BLaER1 treated with 17β-estradiol and CSF1 and Interleukin-3, amounts not matched to agents 10 nM and 100 nM (cell line): ENCODE measurements at regions not wholly inside any gene's neighbourhood (a gene's known extent, or its start where the extent isn't known, plus 50 kb on each side); places are given as distances from the start of the nearest gene placed in this dataset.

Experiments used
- H3K27ac ChIP-seq, 11 experiments: shearing (Covaris generic); formaldehyde crosslinking; 2 replicates each; pipeline ENCODE4 v1.8.1; 2022
- H3K27me3 ChIP-seq, 11 experiments: shearing (Covaris generic); formaldehyde crosslinking; 2 replicates each; pipeline ENCODE4 v1.8.1; 2022
- H3K36me3 ChIP-seq, 11 experiments: shearing (Covaris generic); formaldehyde crosslinking; 2 replicates each; pipeline ENCODE4 v1.8.1; 2022
- H3K4me1 ChIP-seq, 10 experiments: shearing (Covaris generic); formaldehyde crosslinking; 2 replicates each; pipeline ENCODE4 v1.8.1; 2022
- H3K4me2 ChIP-seq, 11 experiments: shearing (Covaris generic); formaldehyde crosslinking; 2 replicates each; pipeline ENCODE4 v1.8.1; 2022
- H3K4me3 ChIP-seq, 10 experiments: shearing (Covaris generic); formaldehyde crosslinking; 2 replicates each; pipeline ENCODE4 v1.8.1; 2022
- H3K9ac ChIP-seq, 11 experiments: shearing (Covaris generic); formaldehyde crosslinking; 2 replicates each; pipeline ENCODE4 v1.8.1; 2022
- H3K9me3 ChIP-seq, 11 experiments: shearing (Covaris generic); formaldehyde crosslinking; replicated peaks in 1 of 11; 2 replicates each; pipeline ENCODE4 v1.8.1; 2022
- H4K20me1 ChIP-seq, 11 experiments: shearing (Covaris generic); formaldehyde crosslinking; 2 replicates each; pipeline ENCODE4 v1.8.1; 2022
- Cebpa-rat ChIP-seq, 11 experiments: shearing (Covaris generic); IDR thresholded peaks; 2 replicates each; pipeline ENCODE4 v1.8.1; 2022

DNA sequence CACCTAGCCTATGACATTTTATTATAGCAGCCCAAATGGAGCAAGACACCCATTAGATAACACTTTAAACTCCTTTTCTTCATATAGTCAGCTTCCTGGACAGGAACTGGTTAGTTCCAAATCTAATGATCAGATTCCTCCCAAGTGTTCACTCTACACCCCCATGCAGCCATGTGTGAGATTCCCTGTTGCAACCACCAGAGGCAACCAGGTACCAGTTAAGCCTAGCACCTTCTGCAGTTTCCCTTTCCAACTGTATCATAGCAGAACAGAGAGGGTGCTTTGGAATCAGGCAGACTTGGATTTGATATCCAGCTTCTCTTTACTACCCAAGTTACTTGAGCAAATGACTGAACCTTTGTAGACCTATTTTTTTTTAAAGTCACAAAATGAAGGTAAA is 296.6 kb upstream of the PCSK5 start:
- Histone ChIP-seq H3K9ac (no peak overlapping the region), H3K9me3 (no peaks in the 10 kb centered on the region), H3K4me1 (no peaks in the 10 kb centered on the region), H3K4me3 (no peak overlapping the region), H3K27me3 (no peaks in the 10 kb centered on the region), H3K4me2 (no peak overlapping the region), H3K36me3 (no peaks in the 10 kb centered on the region), H4K20me1 (no peaks in the 10 kb centered on the region), H3K27ac (no peak overlapping the region)
- TF ChIP-seq Cebpa-rat (IDR thresholded peaks at IDR 0.05), result no peak

- Histone ChIP-seq H3K27ac (no peak overlapping the region), H4K20me1 (no peaks in the 10 kb centered on the region), H3K27me3 (no peaks in the 10 kb centered on the region), H3K4me2 (no peak overlapping the region), H3K36me3 (no peaks in the 10 kb centered on the region), H3K4me1 (peaks cover 0 to 4% (median under 1%) of the 10 kb centered on the region in 10 experiments; a peak in 9 of 20 replicates), H3K4me3 (no peak overlapping the region), H3K9ac (no peak overlapping the region), H3K9me3 (no peaks in the 10 kb centered on the region)
- no peak for TF ChIP-seq Cebpa-rat (IDR thresholded peaks at IDR 0.05)
Measured at GRCh38 chr9:75599126-75599525, 291.3 kb upstream of the PCSK5 start.

- Histone ChIP-seq H3K4me1 (peaks cover 0 to 19% (median 5%) of the 10 kb centered on the region in 10 experiments; a peak in 9 of 20 replicates), H3K27me3 (no peaks in the 10 kb centered on the region), H3K9me3 (no peaks in the 10 kb centered on the region), H3K4me2 (no peak overlapping the region), H3K36me3 (no peaks in the 10 kb centered on the region), H3K27ac (no peak overlapping the region), H3K4me3 (no peak overlapping the region), H4K20me1 (no peaks in the 10 kb centered on the region), H3K9ac (no peak overlapping the region)
- TF ChIP-seq Cebpa-rat (IDR thresholded peaks at IDR 0.05), result no peak
Measured at GRCh38 chr9:75601280-75601679, 289.2 kb upstream of the PCSK5 start.

DNA sequence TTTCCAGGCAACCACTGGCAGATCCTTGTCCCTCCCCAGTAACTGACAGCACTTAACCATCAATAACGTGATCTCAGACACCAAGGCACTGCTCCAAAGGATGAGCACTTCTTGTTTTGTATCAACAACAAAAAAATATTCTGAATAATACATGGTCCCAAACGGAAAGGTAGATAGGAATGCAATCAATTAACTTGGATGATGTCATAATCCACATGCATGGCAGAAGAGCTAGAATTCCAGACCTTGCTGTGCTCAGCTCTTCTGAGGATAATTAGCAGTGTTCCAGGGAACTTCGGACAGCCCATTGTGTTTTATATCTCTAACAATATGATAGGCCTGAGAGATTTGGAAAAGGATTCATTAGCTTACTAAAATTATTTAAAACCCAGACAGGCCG is 288.4 kb upstream of the PCSK5 start:
- no peak for TF ChIP-seq Cebpa-rat (IDR thresholded peaks at IDR 0.05)
- no peaks in the 10 kb centered on the region for H4K20me1 ChIP-seq
- H3K9me3 ChIP-seq, result no peaks in the 10 kb centered on the region
- H3K36me3 ChIP-seq, result no peaks in the 10 kb centered on the region
- no peak overlapping the region for H3K9ac ChIP-seq
- no peak overlapping the region for H3K27ac ChIP-seq
- H3K27me3 ChIP-seq, result no peaks in the 10 kb centered on the region
- peaks cover 0 to 19% (median 5%) of the 10 kb centered on the region in 10 experiments; a peak in 9 of 20 replicates for H3K4me1 ChIP-seq
- no peak overlapping the region for H3K4me3 ChIP-seq
- no peak overlapping the region for H3K4me2 ChIP-seq

- H3K9me3 ChIP-seq, result no peaks in the 10 kb centered on the region
- peak overlapping the region in 5 of 11 experiments; percentile 47 to 79 (median 55); a peak in 10 of 22 replicates for H3K4me2 ChIP-seq
- no peaks in the 10 kb centered on the region for H3K36me3 ChIP-seq
- no peak overlapping the region for H3K9ac ChIP-seq
- H3K4me3 ChIP-seq, result no peak overlapping the region
- 0 out of 22 replicates have a peak, but pooled peaks of 1 of the 11 experiments have one; percentile 12 for TF ChIP-seq Cebpa-rat (IDR thresholded peaks at IDR 0.05)
- H3K27ac ChIP-seq, result peak overlapping the region in 3 of 11 experiments; percentile 43 to 53 (median 47); a peak in 6 of 22 replicates
- no peaks in the 10 kb centered on the region for H4K20me1 ChIP-seq
- no peaks in the 10 kb centered on the region for H3K27me3 ChIP-seq
- H3K4me1 ChIP-seq, result peaks cover 0 to 19% (median 5%) of the 10 kb centered on the region in 10 experiments; a peak in 9 of 20 replicates
Measured at GRCh38 chr9:75604661-75605060, 285.8 kb upstream of the PCSK5 start.

- Histone ChIP-seq H4K20me1 (no peaks in the 10 kb centered on the region), H3K27ac (no peak overlapping the region), H3K27me3 (no peaks in the 10 kb centered on the region), H3K4me1 (peaks cover 0 to 19% (median 5%) of the 10 kb centered on the region in 10 experiments; a peak in 9 of 20 replicates), H3K4me2 (no peak overlapping the region), H3K4me3 (no peak overlapping the region), H3K36me3 (no peaks in the 10 kb centered on the region), H3K9me3 (no peaks in the 10 kb centered on the region), H3K9ac (no peak overlapping the region)
- no peak for TF ChIP-seq Cebpa-rat (IDR thresholded peaks at IDR 0.05)
Measured at GRCh38 chr9:75607521-75607920, 283.0 kb upstream of the PCSK5 start.

- no peak overlapping the region for H3K27ac ChIP-seq
- H3K9me3 ChIP-seq, result no peaks in the 10 kb centered on the region
- H3K27me3 ChIP-seq, result no peaks in the 10 kb centered on the region
- no peaks in the 10 kb centered on the region for H3K36me3 ChIP-seq
- TF ChIP-seq Cebpa-rat (IDR thresholded peaks at IDR 0.05), result no peak
- H3K4me1 ChIP-seq, result peaks cover 0 to 12% (median 3%) of the 10 kb centered on the region in 10 experiments; a peak in 9 of 20 replicates
- H3K4me2 ChIP-seq, result no peak overlapping the region
- H3K9ac ChIP-seq, result no peak overlapping the region
- no peak overlapping the region for H3K4me3 ChIP-seq
- no peaks in the 10 kb centered on the region for H4K20me1 ChIP-seq
Measured at GRCh38 chr9:75609401-75609800, 281.1 kb upstream of the PCSK5 start.

- H3K4me3 ChIP-seq, result no peak overlapping the region
- no peaks in the 10 kb centered on the region for H3K9me3 ChIP-seq
- H3K27me3 ChIP-seq, result no peaks in the 10 kb centered on the region
- no peaks in the 10 kb centered on the region for H3K36me3 ChIP-seq
- TF ChIP-seq Cebpa-rat (IDR thresholded peaks at IDR 0.05), result no peak
- H3K9ac ChIP-seq, result no peak overlapping the region
- no peak overlapping the region for H3K27ac ChIP-seq
- H3K4me1 ChIP-seq, result peaks cover 0 to 4% (median 0%) of the 10 kb centered on the region in 10 experiments; a peak in 7 of 20 replicates
- H3K4me2 ChIP-seq, result no peak overlapping the region
- no peaks in the 10 kb centered on the region for H4K20me1 ChIP-seq
Measured at GRCh38 chr9:75610246-75610645, 280.2 kb upstream of the PCSK5 start.

GRCh38 chr9:75612205-75612604 is 278.3 kb upstream of the PCSK5 start:
- H3K27ac ChIP-seq, result no peak overlapping the region
- H3K36me3 ChIP-seq, result no peaks in the 10 kb centered on the region
- no peak for TF ChIP-seq Cebpa-rat (IDR thresholded peaks at IDR 0.05)
- no peaks in the 10 kb centered on the region for H3K4me1 ChIP-seq
- H3K4me3 ChIP-seq, result no peak overlapping the region
- no peaks in the 10 kb centered on the region for H3K27me3 ChIP-seq
- no peak overlapping the region for H3K4me2 ChIP-seq
- no peaks in the 10 kb centered on the region for H3K9me3 ChIP-seq
- no peak overlapping the region for H3K9ac ChIP-seq
- H4K20me1 ChIP-seq, result no peaks in the 10 kb centered on the region

- H3K4me3 ChIP-seq, result no peak overlapping the region
- H3K27ac ChIP-seq, result no peak overlapping the region
- no peaks in the 10 kb centered on the region for H3K4me1 ChIP-seq
- TF ChIP-seq Cebpa-rat (IDR thresholded peaks at IDR 0.05), result no peak
- H3K9me3 ChIP-seq, result no peaks in the 10 kb centered on the region
- H3K27me3 ChIP-seq, result no peaks in the 10 kb centered on the region
- no peaks in the 10 kb centered on the region for H3K36me3 ChIP-seq
- H3K9ac ChIP-seq, result no peak overlapping the region
- H4K20me1 ChIP-seq, result no peaks in the 10 kb centered on the region
- no peak overlapping the region for H3K4me2 ChIP-seq
Measured at GRCh38 chr9:75612754-75613153, 277.7 kb upstream of the PCSK5 start.
